SW480 (cell line): ENCODE measurements at regions not wholly inside any gene's neighbourhood (a gene's known extent, or its start where the extent isn't known, plus 50 kb on each side); places are given as distances from the start of the nearest gene placed in this dataset.

Experiments
- DNase-seq: peaks from one replicate; pipeline ENCODE4 v3.0.0-alpha.2; 2016; ENCODE audit warnings: low spot score

DNA sequence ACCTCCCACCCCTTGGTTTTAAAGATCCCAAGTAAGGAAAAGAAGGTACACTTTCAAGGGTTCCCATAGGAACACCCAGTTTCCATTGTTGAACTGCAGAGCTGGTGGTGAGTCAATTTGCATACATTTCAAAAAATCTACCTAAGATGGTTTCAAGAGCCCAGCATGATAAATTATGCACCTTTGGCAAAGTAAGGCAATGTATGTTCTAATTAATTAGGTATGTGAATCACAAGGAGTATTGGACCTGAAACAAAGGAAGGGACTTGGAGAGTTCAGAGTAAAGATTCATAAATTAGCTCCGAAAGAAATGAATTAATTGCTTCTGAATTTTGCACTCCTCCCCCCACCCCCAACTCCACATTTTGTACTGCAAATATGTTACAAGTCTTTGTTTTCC is 459.7 kb downstream of the LRATD1 start:
- DNase-seq, result no peak

DNA sequence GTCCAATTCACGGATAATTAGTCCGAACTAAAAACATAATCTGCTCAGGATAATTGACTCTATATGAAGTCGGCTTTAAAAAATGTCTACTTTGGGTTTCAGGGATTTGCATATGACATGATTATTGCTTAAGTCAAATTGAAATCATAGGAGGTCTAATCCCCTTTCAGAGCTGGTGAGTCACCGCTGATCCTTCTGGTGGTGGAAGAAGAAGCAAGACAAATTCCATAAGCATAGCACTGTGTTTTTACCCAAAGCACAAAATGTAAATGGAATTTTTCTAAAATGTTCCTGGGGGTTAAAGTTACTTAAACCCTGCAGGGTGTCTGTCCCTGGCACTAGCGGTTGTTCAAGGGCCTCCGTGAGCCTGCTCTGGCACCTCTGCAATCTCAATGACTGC is 460.2 kb downstream of the LRATD1 start:
- no peak for DNase-seq

DNA sequence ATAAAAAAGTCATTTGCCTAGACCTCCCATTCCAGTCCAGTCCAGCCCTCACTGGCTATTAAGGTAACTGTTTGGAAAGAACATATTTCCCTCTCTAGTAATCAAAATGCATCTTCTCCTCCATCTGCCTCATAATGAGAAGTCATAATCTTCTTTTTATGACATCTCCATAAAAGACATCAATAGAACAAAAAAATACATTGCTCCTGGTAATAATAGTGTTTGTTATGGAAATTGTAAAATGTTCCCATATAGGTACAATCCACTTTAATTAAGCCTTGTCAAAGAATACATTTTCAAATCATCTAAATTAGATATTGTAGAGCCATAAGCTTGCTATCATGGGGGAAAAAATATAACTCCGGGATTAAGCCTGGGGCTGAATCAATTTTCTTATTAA is 461.6 kb downstream of the LRATD1 start:
- DNase-seq, result no peak

DNA sequence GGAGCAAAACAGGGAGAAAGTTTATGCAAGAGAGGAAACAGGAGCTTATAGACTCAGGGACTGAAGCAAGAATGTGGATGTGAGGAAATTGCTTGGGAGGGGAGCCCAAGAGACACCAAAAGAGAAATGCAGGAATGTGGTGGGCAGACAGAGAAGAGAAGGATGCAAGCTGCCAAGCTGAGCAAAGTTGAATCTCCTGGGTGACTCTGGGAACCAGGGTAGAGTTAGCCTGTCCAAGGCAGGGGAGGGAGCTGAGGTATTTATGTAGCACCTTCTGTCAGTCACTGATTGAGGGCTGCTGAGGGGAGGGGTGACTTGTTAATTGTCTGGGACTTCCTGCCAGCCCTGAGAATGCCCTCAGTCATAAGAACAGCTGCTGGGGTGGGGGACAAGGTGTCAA is 464.3 kb downstream of the NBAS start:
- no peak for DNase-seq

DNA sequence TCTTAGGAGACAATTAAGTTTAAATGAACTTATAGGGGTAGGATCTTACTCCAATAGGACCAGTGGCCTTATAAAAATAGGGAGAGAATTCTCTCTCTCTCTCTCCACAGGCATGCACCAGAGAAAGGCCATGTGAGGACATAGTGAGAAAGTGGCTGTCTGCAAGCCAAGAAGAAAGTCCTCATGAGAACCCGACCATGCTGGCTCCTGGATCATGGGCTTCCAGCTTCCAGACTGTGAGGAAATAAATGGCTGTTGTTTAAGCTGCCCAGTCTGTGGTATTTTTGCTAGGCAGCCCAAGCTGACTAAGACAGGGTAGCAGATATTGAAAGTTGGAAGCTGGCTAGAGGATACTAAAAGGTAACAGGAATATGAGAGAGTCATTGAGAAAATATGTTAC is 454.0 kb downstream of the NBAS start:
- DNase-seq, result no peak

GRCh38 chr2:15111718-15112117 is 449.4 kb downstream of the NBAS start:
- no peak for DNase-seq

- DNase-seq, result no peak
Observed at GRCh38 chr2:15112216-15112615, 448.9 kb downstream of the NBAS start.

GRCh38 chr2:15115776-15116175 is 445.4 kb downstream of the NBAS start:
- DNase-seq, result no peak

DNA sequence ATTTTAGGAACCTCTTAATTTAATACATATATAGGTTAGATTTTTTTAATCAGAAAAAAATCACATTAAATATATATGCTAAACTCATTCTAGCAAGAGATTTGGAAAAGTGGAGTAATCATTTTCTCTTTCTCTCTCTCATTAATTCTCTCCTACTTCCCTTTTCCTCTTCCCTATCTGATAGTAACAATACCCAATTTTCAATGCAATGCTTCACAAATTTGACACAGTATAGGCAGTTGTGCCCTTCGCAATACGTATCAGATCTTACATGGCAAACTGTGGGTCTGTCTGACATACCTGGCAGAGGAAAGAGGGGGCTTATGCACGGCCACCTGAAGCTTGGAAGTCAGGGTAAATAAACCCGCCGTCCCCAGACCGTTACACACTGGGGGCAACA is 444.3 kb downstream of the NBAS start:
- DNase-seq, result no peak
